PC-3 (cell line): ENCODE measurements at regions not wholly inside any gene's neighbourhood (a gene's known extent, or its start where the extent isn't known, plus 50 kb on each side); places are given as distances from the start of the nearest gene placed in this dataset.

Source experiments
- ATAC-seq: fragments of 200-7000 bp; cut with Tn5 transposase; 2 replicates; pipeline ENCODE4 v1.9.1; 2020; ENCODE audit warnings: mild to moderate bottlenecking, moderate library complexity
- BruUV-seq: library from RNA; stranded (reverse); fragments of 400-500 nt; replicated peaks from 2 replicates; lab custom pipeline; 2021; lab: Mats Ljungman, UMichigan
- CTCF ChIA-PET: fragments of 300-600 bp; sonication (Branson Sonifier 250); formaldehyde crosslinking; loops from one replicate; lab custom pipeline; 2022; ENCODE audit warnings: antibody characterized with exemption; lab: Charles Lee
- POLR2A ChIA-PET: fragments of 300-600 bp; sonication (Branson Sonifier 250); formaldehyde crosslinking; loops from one replicate; lab custom pipeline; 2022; ENCODE audit warnings: antibody characterized with exemption; ENCODE audit not compliant: unreplicated experiment; lab: Charles Lee
- DNase-seq: peaks from one replicate; pipeline ENCODE4 v3.0.0-alpha.2; 2015
- H2AFZ ChIP-seq: fragments of 300-600 bp; sonication (generic); 2 replicates; pipeline ENCODE4 v1.6.0; 2016; ENCODE audit warnings: antibody characterized with exemption, low read length
- H3F3A ChIP-seq: fragments of 300-600 bp; sonication (generic); one replicate; pipeline ENCODE4 v1.6.0; 2017; ENCODE audit warnings: antibody characterized with exemption, low read length, control low read depth, mild to moderate bottlenecking; ENCODE audit not compliant: unreplicated experiment
- H3K27ac ChIP-seq: fragments of 300-600 bp; sonication (generic); 2 replicates; pipeline ENCODE4 v1.5.1; 2016; ENCODE audit warnings: mild to moderate bottlenecking, low read length
- H3K27me3 ChIP-seq: fragments of 300-600 bp; sonication (generic); 2 replicates; pipeline ENCODE4 v1.6.1; 2016; ENCODE audit warnings: low read length, mixed read lengths
- H3K36me3 ChIP-seq: fragments of 300-600 bp; sonication (generic); 2 replicates; pipeline ENCODE4 v1.6.1; 2016; ENCODE audit warnings: low read depth, mixed run types, low read length, mixed read lengths
- H3K4me1 ChIP-seq: fragments of 300-600 bp; sonication (generic); 2 replicates; pipeline ENCODE4 v1.5.1; 2016; ENCODE audit warnings: low read length; ENCODE audit not compliant: insufficient read depth
- H3K4me2 ChIP-seq: fragments of 300-600 bp; sonication (generic); 2 replicates; pipeline ENCODE4 v1.6.0; 2016; ENCODE audit warnings: low read length
- H3K4me3 ChIP-seq: fragments of 300-600 bp; sonication (generic); 2 replicates; pipeline ENCODE4 v1.5.1; 2016; ENCODE audit warnings: mild to moderate bottlenecking, low read length, mixed read lengths
- H3K79me2 ChIP-seq: fragments of 300-600 bp; sonication (generic); 2 replicates; pipeline ENCODE4 v1.6.1; 2017; ENCODE audit warnings: low read length, mixed read lengths
- H3K9ac ChIP-seq: fragments of 300-600 bp; sonication (generic); 2 replicates; pipeline ENCODE4 v1.6.0; 2016; ENCODE audit warnings: mild to moderate bottlenecking, low read length
- H3K9me2 ChIP-seq: fragments of 300-600 bp; sonication (generic); replicated peaks from 2 replicates; pipeline ENCODE4 v1.6.1; 2016; ENCODE audit warnings: mixed run types, low read length, mixed read lengths
- H3K9me3 ChIP-seq: fragments of 300-600 bp; sonication (generic); 2 replicates; pipeline ENCODE4 v1.6.1; 2016; ENCODE audit warnings: low read length, mixed read lengths
- H4K20me1 ChIP-seq: fragments of 300-600 bp; sonication (generic); 2 replicates; pipeline ENCODE4 v1.6.1; 2016; ENCODE audit warnings: low read length, mixed read lengths
- CTCF ChIP-seq: fragments of 300-600 bp; sonication (generic); conservative IDR thresholded peaks from 2 replicates; pipeline ENCODE4 v1.5.1; 2017; ENCODE audit warnings: antibody characterized with exemption, low read depth, mild to moderate bottlenecking, low read length
- EZH2 ChIP-seq: fragments of 300-600 bp; sonication (generic); IDR thresholded peaks from one replicate; pipeline ENCODE4 v1.6.1; 2017; ENCODE audit warnings: antibody characterized with exemption, mild to moderate bottlenecking, low read length; ENCODE audit not compliant: unreplicated experiment
- EZH2phosphoT487 ChIP-seq: fragments of 300-600 bp; sonication (generic); IDR thresholded peaks from 2 replicates; pipeline ENCODE4 v1.6.1; 2018; ENCODE audit warnings: mild to moderate bottlenecking, antibody characterized with exemption, low read length, borderline replicate concordance
- intact Hi-C: fragments of 100-400 bp; cut with micrococcal nuclease; formaldehyde crosslinking; loops from 2 replicates; pipeline ENCODE4 v1.9.0; 2023

DNA sequence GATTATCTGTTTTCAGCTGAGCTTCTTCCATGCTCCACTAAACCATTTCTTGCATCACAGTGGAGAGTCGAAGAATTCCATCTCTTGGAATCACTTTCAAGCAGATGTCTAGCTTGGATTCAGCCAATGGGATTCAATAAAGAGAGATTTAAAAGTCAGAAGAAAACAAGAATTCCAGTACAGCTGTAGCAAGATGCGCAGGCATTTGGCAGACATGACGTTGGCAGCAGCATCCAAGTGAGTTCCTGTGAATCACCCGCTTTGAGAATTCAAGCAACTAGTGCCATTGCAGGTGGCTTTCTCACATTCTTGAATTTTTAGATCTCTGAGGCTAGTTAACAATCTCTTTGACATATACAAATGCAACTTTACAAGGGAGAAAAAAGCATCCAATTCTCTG is 467.0 kb downstream of the CDH10 start:
- Histone ChIP-seq H3K4me1 (no peaks in the 10 kb centered on the region), H3K79me2 (no peaks in the 10 kb centered on the region), H3F3A (no peaks in the 10 kb centered on the region), H3K4me2 (no peak overlapping the region), H3K9me3 (no peaks in the 10 kb centered on the region), H3K27ac (no peak overlapping the region), H4K20me1 (no peaks in the 10 kb centered on the region), H3K27me3 (no peaks in the 10 kb centered on the region), H3K36me3 (no peaks in the 10 kb centered on the region), H3K9ac (no peak overlapping the region), H3K9me2 (no peaks in the 10 kb centered on the region), H3K4me3 (no peak overlapping the region), H2AFZ (0 out of 2 replicates have a peak overlapping the region, but pooled peaks have one; percentile 3)
- intact Hi-C loops = loop anchor here (5.0 kb wide), 1 partner anchor 389 kb away; no protein-coding TSS in a partner anchor
- ChIA-PET CTCF (no interaction called here), POLR2A (no interaction called here)
- no peak for ATAC-seq
- no TSS peak for BruUV-seq
- DNase-seq = no peak
- TF ChIP-seq CTCF (no peak), EZH2phosphoT487 (no peak), EZH2 (no peak)

GRCh38 chr5:24183981-24184380 is 460.8 kb downstream of the CDH10 start:
- BruUV-seq = no TSS peak
- no peaks in the 10 kb centered on the region for H3K9me3 ChIP-seq

More at GRCh38 chr5:24183981-24184380, 460.8 kb downstream of the CDH10 start:
- Histone ChIP-seq H3K4me2 (no peak overlapping the region), H3K27me3 (no peaks in the 10 kb centered on the region), H3K9me2 (no peaks in the 10 kb centered on the region), H4K20me1 (no peaks in the 10 kb centered on the region), H2AFZ (no peak overlapping the region), H3K36me3 (no peaks in the 10 kb centered on the region), H3K79me2 (no peaks in the 10 kb centered on the region), H3K27ac (no peak overlapping the region), H3K9ac (no peak overlapping the region), H3F3A (no peaks in the 10 kb centered on the region), H3K4me3 (no peak overlapping the region), H3K4me1 (no peaks in the 10 kb centered on the region)
- DNase-seq (peak; percentile 27), ATAC-seq (no peak)
- intact Hi-C loops = no loop called here
- ChIA-PET POLR2A (no interaction called here), CTCF (no interaction called here)
- no peak for TF ChIP-seq CTCF
- TF ChIP-seq EZH2 = no peak
- TF ChIP-seq EZH2phosphoT487 = no peak
